Fibroblast of mammary gland (primary cell): ENCODE measurements at regions not wholly inside any gene's neighbourhood (a gene's known extent, or its start where the extent isn't known, plus 50 kb on each side); places are given as distances from the start of the nearest gene placed in this dataset.
"Not testable (repeated sequence)": the region's sequence is repeated elsewhere in the genome, so short reads cannot be mapped to it uniquely, and the experiment has no call there.

ENCODE experiments used
- DNase-seq: peaks from one replicate; pipeline ENCODE4 v3.0.0-alpha.2; 2010; ENCODE audit warnings: low read depth
- H3K4me3 ChIP-seq: 2 replicates; pipeline ENCODE4 v1.5.1; 2011; ENCODE audit warnings: low read depth, mild to moderate bottlenecking, low read length, moderate library complexity; ENCODE audit not compliant: control insufficient read depth
- TF ChIP-seq, protein P1 (sequence below): conservative IDR thresholded peaks from 2 replicates; pipeline ENCODE4 v1.5.1; 2011; ENCODE audit warnings: low read depth, low read length, inconsistent platforms; ENCODE audit not compliant: control insufficient read depth, insufficient read depth

GRCh38 chr6:121791396-121792315, 356.2 kb downstream of the GJA1 start:
- peak; percentile 76 for DNase-seq

GRCh38 chr6:121794630-121795029, 359.2 kb downstream of the GJA1 start:
- peak; percentile 96 for DNase-seq
- no peak overlapping the region for H3K4me3 ChIP-seq
- TF ChIP-seq, protein P1, sequence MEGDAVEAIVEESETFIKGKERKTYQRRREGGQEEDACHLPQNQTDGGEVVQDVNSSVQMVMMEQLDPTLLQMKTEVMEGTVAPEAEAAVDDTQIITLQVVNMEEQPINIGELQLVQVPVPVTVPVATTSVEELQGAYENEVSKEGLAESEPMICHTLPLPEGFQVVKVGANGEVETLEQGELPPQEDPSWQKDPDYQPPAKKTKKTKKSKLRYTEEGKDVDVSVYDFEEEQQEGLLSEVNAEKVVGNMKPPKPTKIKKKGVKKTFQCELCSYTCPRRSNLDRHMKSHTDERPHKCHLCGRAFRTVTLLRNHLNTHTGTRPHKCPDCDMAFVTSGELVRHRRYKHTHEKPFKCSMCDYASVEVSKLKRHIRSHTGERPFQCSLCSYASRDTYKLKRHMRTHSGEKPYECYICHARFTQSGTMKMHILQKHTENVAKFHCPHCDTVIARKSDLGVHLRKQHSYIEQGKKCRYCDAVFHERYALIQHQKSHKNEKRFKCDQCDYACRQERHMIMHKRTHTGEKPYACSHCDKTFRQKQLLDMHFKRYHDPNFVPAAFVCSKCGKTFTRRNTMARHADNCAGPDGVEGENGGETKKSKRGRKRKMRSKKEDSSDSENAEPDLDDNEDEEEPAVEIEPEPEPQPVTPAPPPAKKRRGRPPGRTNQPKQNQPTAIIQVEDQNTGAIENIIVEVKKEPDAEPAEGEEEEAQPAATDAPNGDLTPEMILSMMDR = no peak

More at GRCh38 chr6:121791396-121792315, 356.2 kb downstream of the GJA1 start:
- no peak overlapping the region for H3K4me3 ChIP-seq
- TF ChIP-seq, protein P1 = peak; percentile 20

DNA sequence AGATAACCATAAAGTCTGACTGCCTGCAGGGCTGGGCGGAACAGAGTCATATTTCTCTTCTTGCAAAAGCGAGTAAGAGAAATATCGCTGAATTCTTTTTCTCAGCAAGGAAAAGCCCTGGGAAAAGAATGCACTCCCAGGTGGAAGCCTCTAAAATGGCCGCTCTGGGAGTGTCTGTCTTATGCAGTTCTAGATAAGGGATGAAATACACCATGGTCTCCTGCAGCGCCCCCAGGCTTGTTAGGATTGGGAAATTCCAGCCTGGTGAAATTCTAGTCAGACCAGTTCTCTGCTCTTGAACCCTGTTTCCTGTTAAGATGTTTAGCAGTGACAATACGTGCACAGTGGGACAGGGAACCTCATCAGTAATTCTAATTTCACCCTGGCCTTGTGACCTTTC, 362.2 kb downstream of the GJA1 start:
- DNase-seq, H3K4me3 ChIP-seq: not testable (repeated sequence)

- not testable (repeated sequence) for DNase-seq, H3K4me3 ChIP-seq
These were observed 362.7 kb downstream of the GJA1 start for GRCh38 chr6:121798126-121798525.

DNA sequence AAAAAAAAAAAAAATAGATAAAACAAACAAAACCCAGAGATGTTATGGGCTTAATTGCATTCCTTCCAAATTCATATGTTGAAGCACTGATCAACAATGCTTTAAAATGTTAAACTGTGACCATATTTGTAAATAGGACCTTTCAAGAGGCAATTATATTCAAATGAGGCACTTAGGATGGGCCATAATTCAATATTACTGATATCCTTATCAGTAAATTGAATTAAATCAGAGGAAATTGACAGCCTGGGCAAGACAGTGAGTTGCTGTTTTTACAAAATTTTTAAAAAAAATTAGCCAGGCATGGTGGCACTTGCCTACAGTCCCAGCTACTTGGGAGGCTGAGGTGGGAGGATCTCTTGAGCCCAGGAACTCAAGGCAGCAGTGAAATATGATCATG, 364.1 kb downstream of the GJA1 start:
- no peak overlapping the region for H3K4me3 ChIP-seq
- DNase-seq = no peak
- TF ChIP-seq, protein P1 = no peak

- no peak for DNase-seq
- H3K4me3 ChIP-seq = no peak overlapping the region
- TF ChIP-seq, protein P1 = no peak
These were observed 364.6 kb downstream of the GJA1 start for GRCh38 chr6:121800047-121800446.

- no peak for DNase-seq
- H3K4me3 ChIP-seq = no peak overlapping the region
- TF ChIP-seq, protein P1 = no peak
These were observed 370.7 kb downstream of the GJA1 start for GRCh38 chr6:121806116-121806515.
